Panc1 (cell line): ENCODE measurements at regions not wholly inside any gene's neighbourhood (a gene's known extent, or its start where the extent isn't known, plus 50 kb on each side); places are given as distances from the start of the nearest gene placed in this dataset.
A peak's percentile ranks its signal among the peaks of the same experiment; 100 is the strongest.

Experiments
- ATAC-seq: fragments of 200-7000 bp; cut with Tn5 transposase; 2 replicates; pipeline ENCODE4 v1.9.1; 2020; ENCODE audit warnings: mild to moderate bottlenecking, moderate library complexity
- BruUV-seq: library from RNA; stranded (reverse); fragments of 400-500 nt; replicated peaks from 2 replicates; lab custom pipeline; 2021; lab: Mats Ljungman, UMichigan
- CTCF ChIA-PET: fragments of 300-600 bp; sonication (Branson Sonifier 250); formaldehyde crosslinking; loops from one replicate; lab custom pipeline; 2022; ENCODE audit warnings: antibody characterized with exemption; lab: Charles Lee
- POLR2A ChIA-PET: fragments of 300-600 bp; sonication (Branson Sonifier 250); formaldehyde crosslinking; loops from one replicate; lab custom pipeline; 2022; ENCODE audit warnings: antibody characterized with exemption; lab: Charles Lee
- DNase-seq: peaks from one replicate; pipeline ENCODE4 v3.0.0-alpha.2; 2010; ENCODE audit warnings: low read depth, low spot score
- H3K27ac ChIP-seq: 2 replicates; pipeline ENCODE4 v1.5.1; 2011; ENCODE audit warnings: mild to moderate bottlenecking, low read length, inconsistent platforms
- H3K27me3 ChIP-seq: fragments of 200-500 bp; sonication (Bioruptor generic); 2 replicates; pipeline ENCODE4 v1.6.0; 2014; ENCODE audit warnings: low read length, inconsistent platforms; ENCODE audit not compliant: control insufficient read depth, insufficient read depth
- H3K36me3 ChIP-seq: fragments of 200-500 bp; sonication (Bioruptor generic); 2 replicates; pipeline ENCODE4 v1.5.1; 2014; ENCODE audit warnings: inconsistent platforms, mild to moderate bottlenecking, low read length, moderate library complexity; ENCODE audit not compliant: control insufficient read depth, insufficient read depth
- H3K4me1 ChIP-seq: 2 replicates; pipeline ENCODE4 v1.5.1; 2011; ENCODE audit warnings: inconsistent platforms, mild to moderate bottlenecking, low read length, moderate library complexity; ENCODE audit not compliant: control insufficient read depth, insufficient read depth
- H3K4me3 ChIP-seq, 2 experiments: 2 replicates each; pipeline ENCODE4 v1.5.1; 2011 to 2012; ENCODE audit warnings: low read depth in 2 of 2, low read length in 2 of 2, mild to moderate bottlenecking in 2 of 2, inconsistent platforms in 1 of 2, moderate library complexity in 1 of 2
- H3K9me3 ChIP-seq: fragments of 200-500 bp; sonication (Bioruptor generic); 2 replicates; pipeline ENCODE4 v1.5.1; 2014; ENCODE audit warnings: low read depth, mild to moderate bottlenecking, inconsistent platforms, low read length, moderate library complexity; ENCODE audit not compliant: control insufficient read depth, insufficient read depth
- CTCF ChIP-seq: fragments of 450-650 bp; IDR thresholded peaks from 2 replicates; pipeline ENCODE4 v1.5.1; 2017; ENCODE audit warnings: mild to moderate bottlenecking
- POLR2AphosphoS5 ChIP-seq: IDR thresholded peaks from 2 replicates; pipeline ENCODE4 v1.6.1; 2012; ENCODE audit warnings: mild to moderate bottlenecking, low read depth, low read length, moderate library complexity
- REST ChIP-seq, 2 experiments: IDR thresholded peaks; 2 replicates each; pipeline ENCODE4 v1.6.1; 2011 to 2012; ENCODE audit warnings: low read depth in 2 of 2, control low read depth in 1 of 2, low read length in 1 of 2, mild to moderate bottlenecking in 1 of 2, moderate library complexity in 1 of 2; ENCODE audit not compliant: insufficient read depth in 1 of 2
- SIN3A ChIP-seq: IDR thresholded peaks from 2 replicates; pipeline ENCODE4 v1.6.1; 2012; ENCODE audit warnings: low read depth, mild to moderate bottlenecking, low read length, moderate library complexity, borderline replicate concordance; ENCODE audit not compliant: insufficient read depth
- TCF7L2 ChIP-seq: IDR thresholded peaks from 2 replicates; pipeline ENCODE4 v1.6.1; 2011; ENCODE audit warnings: mild to moderate bottlenecking, low read depth, low read length, inconsistent platforms
- in situ Hi-C: cut with HindIII; loops from 2 replicates; pipeline ENCODE4 v1.10.0; 2016; ENCODE audit warnings: low sequenced_read_pairs, low pct_unique_long_range_greater_than_20kb
- intact Hi-C: fragments of 100-400 bp; cut with micrococcal nuclease; formaldehyde crosslinking; loops from one replicate; pipeline ENCODE4 v1.10.0; 2022; ENCODE audit not compliant: unreplicated experiment

GRCh38 chr20:50417484-50418235, 92.5 kb upstream of the PTPN1 start:
- ChIA-PET CTCF (no interaction called here), POLR2A (no interaction called here)
- peaks cover 4% of the 10 kb centered on the region; the same call in 1 of the 2 replicates for H3K9me3 ChIP-seq
- no TSS peak for BruUV-seq
- ATAC-seq (no peak), DNase-seq (no peak)
- H3K27ac ChIP-seq: no peak overlapping the region
- intact Hi-C loops (no loop called here), in situ Hi-C loops (no loop called here)
- peaks cover 8% of the 10 kb centered on the region for H3K4me1 ChIP-seq
- no peak for TF ChIP-seq SIN3A
- no peak for TF ChIP-seq TCF7L2
- no peak for TF ChIP-seq POLR2AphosphoS5
- TF ChIP-seq CTCF: no peak
- peak; percentile 83 to 92 for TF ChIP-seq REST (IDR thresholded peaks at IDR 0.05; ENCODE audit: insufficient read depth in 1 of 2, low read depth in 2 of 2, low read length in 1 of 2)
- no peaks in the 10 kb centered on the region for H3K36me3 ChIP-seq
- no peak overlapping the region for H3K4me3 ChIP-seq
- H3K27me3 ChIP-seq: no peaks in the 10 kb centered on the region

- peaks cover 4% of the 10 kb centered on the region; the same call in 1 of the 2 replicates for H3K9me3 ChIP-seq
- H3K27ac ChIP-seq: no peak overlapping the region
- TF ChIP-seq TCF7L2: no peak
- no peak for TF ChIP-seq CTCF
- TF ChIP-seq POLR2AphosphoS5: no peak
- no peak for TF ChIP-seq SIN3A
- no peaks in the 10 kb centered on the region for H3K36me3 ChIP-seq
- in situ Hi-C loops: no loop called here
- CTCF ChIA-PET: no interaction called here
- BruUV-seq: no TSS peak
- POLR2A ChIA-PET: no interaction called here
- no peaks in the 10 kb centered on the region for H3K27me3 ChIP-seq
- intact Hi-C loops: no loop called here
- H3K4me3 ChIP-seq: no peak overlapping the region
- H3K4me1 ChIP-seq: peaks cover 12% of the 10 kb centered on the region
- ATAC-seq (no peak), DNase-seq (no peak)
These were observed 91.1 kb upstream of the PTPN1 start for GRCh38 chr20:50418890-50419642.
